ENCODE measurements at regions not wholly inside any gene's neighbourhood (a gene's known extent, or its start where the extent isn't known, plus 50 kb on each side); places are given as distances from the start of the nearest gene placed in this dataset.

DNA sequence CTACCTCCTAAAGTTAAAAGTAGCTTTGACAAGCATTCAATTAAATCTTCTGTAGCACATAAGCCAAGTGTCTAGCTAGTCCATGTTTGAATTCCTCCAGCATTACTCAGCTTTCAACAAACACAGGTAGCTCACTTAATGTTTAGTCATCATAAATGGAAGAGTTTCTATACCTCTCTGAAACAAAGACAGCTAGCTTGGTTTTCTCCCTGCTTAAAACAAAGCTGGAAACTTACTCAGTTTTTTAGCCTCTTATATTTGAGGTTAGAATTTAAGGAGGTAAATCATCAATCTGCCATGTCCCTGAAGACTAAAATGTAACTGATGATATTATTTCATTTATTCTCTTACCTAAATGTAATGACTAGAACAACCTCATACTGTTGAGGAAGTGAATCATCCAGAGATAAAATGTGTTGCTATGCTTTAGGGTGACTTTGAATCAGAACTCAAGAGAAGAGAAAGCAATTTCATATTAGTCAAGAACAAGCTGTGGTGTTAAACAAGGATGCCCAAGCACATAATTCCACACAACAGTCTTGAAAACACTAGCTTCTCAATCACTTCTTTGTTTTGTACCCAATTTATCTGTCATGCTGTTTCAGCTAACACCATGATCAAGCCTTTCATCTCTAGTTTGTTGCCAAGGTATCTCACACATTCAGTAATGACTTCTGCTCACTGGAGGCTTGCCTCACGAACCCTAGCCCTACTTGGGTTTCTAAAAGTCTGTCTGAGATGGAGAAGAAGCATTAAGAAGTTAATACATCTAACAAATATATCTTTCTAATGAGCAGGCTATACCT, 251.9 kb downstream of the EPM2A start:
- Histone ChIP-seq H3K4me3 (no peak overlapping the region), H3K27ac (no peak overlapping the region), H3K4me1 (no peaks in the 10 kb centered on the region)

DNA sequence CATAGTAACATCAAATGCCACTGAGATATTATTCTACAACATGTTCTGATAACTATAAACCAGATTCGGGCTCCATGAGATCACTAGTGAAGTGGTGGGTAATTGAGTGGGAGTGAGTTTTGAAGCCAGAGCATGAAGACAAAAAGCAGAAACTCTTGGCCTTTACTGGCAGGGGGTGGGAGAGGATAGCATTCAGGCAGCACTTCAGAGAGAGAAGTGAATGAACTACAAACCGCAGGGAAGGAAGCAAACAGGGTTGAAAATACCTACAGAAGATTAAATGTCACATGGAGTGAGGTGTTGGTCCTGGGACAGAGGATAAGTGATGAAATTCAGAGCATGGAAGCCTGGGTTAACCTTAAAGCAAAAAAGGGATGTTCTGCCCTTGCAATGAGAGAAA, 250.0 kb downstream of the EPM2A start:
- H3K27me3 ChIP-seq: no peaks in the 10 kb centered on the region
- H3K4me3 ChIP-seq: no peak overlapping the region
- H3K36me3 ChIP-seq: no peaks in the 10 kb centered on the region
- DNase-seq (ENCODE audit: low spot score in 2 of 2): no peak
- WGBS: 58% methylated on average over 2 of the region's 2 CpGs
- no peaks in the 10 kb centered on the region for H3K9me3 ChIP-seq
- no peaks in the 10 kb centered on the region for H3K4me1 ChIP-seq
- H3K27ac ChIP-seq: no peak overlapping the region
- TF ChIP-seq POLR2AphosphoS5 (IDR thresholded peaks at IDR 0.05): no peak
- no peak for TF ChIP-seq EP300 (IDR thresholded peaks at IDR 0.05)
- TF ChIP-seq, protein P1, sequence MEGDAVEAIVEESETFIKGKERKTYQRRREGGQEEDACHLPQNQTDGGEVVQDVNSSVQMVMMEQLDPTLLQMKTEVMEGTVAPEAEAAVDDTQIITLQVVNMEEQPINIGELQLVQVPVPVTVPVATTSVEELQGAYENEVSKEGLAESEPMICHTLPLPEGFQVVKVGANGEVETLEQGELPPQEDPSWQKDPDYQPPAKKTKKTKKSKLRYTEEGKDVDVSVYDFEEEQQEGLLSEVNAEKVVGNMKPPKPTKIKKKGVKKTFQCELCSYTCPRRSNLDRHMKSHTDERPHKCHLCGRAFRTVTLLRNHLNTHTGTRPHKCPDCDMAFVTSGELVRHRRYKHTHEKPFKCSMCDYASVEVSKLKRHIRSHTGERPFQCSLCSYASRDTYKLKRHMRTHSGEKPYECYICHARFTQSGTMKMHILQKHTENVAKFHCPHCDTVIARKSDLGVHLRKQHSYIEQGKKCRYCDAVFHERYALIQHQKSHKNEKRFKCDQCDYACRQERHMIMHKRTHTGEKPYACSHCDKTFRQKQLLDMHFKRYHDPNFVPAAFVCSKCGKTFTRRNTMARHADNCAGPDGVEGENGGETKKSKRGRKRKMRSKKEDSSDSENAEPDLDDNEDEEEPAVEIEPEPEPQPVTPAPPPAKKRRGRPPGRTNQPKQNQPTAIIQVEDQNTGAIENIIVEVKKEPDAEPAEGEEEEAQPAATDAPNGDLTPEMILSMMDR (IDR thresholded peaks at IDR 0.05): no peak
- no peak for TF ChIP-seq POLR2A (IDR thresholded peaks at IDR 0.05)

More for the DNA sequence above, 251.9 kb downstream of the EPM2A start:
- DNase-seq (ENCODE audit: low spot score in 2 of 2): no peak
- peaks cover 5% of the 10 kb centered on the region for H3K9me3 ChIP-seq
- no peaks in the 10 kb centered on the region for H3K27me3 ChIP-seq
- 54% methylated on average over 1 of the region's 1 CpG for WGBS
- TF ChIP-seq POLR2A (IDR thresholded peaks at IDR 0.05): no peak
- no peak for TF ChIP-seq POLR2AphosphoS5 (IDR thresholded peaks at IDR 0.05)
- TF ChIP-seq, protein P1 (IDR thresholded peaks at IDR 0.05): no peak
- TF ChIP-seq EP300 (IDR thresholded peaks at IDR 0.05): no peak
- no peaks in the 10 kb centered on the region for H3K36me3 ChIP-seq

GRCh38 chr6:145486306-145486705, 249.0 kb downstream of the EPM2A start:
- DNase-seq (ENCODE audit: low spot score in 2 of 2): no peak
- Histone ChIP-seq H3K27ac (no peak overlapping the region), H3K4me3 (no peak overlapping the region), H3K27me3 (no peaks in the 10 kb centered on the region), H3K4me1 (no peaks in the 10 kb centered on the region), H3K36me3 (no peaks in the 10 kb centered on the region), H3K9me3 (no peaks in the 10 kb centered on the region)
- 69% methylated on average over 3 of the region's 3 CpGs for WGBS
- TF ChIP-seq POLR2AphosphoS5 (IDR thresholded peaks at IDR 0.05): no peak
- no peak for TF ChIP-seq POLR2A (IDR thresholded peaks at IDR 0.05)
- TF ChIP-seq EP300 (IDR thresholded peaks at IDR 0.05): no peak
- TF ChIP-seq, protein P1 (IDR thresholded peaks at IDR 0.05): no peak

- Histone ChIP-seq H3K9me3 (peaks cover 7% of the 10 kb centered on the region), H3K4me3 (no peak overlapping the region), H3K4me1 (no peaks in the 10 kb centered on the region), H3K27me3 (no peaks in the 10 kb centered on the region), H3K36me3 (no peaks in the 10 kb centered on the region), H3K27ac (no peak overlapping the region)
- DNase-seq (ENCODE audit: low spot score in 2 of 2): no peak
- 86% methylated on average over 6 of the region's 6 CpGs for WGBS
- TF ChIP-seq, protein P1 (IDR thresholded peaks at IDR 0.05): no peak
- TF ChIP-seq POLR2AphosphoS5 (IDR thresholded peaks at IDR 0.05) (no peak), EP300 (IDR thresholded peaks at IDR 0.05) (no peak), POLR2A (IDR thresholded peaks at IDR 0.05) (no peak)
Observed at GRCh38 chr6:145489583-145489982, 245.7 kb downstream of the EPM2A start.

DNA sequence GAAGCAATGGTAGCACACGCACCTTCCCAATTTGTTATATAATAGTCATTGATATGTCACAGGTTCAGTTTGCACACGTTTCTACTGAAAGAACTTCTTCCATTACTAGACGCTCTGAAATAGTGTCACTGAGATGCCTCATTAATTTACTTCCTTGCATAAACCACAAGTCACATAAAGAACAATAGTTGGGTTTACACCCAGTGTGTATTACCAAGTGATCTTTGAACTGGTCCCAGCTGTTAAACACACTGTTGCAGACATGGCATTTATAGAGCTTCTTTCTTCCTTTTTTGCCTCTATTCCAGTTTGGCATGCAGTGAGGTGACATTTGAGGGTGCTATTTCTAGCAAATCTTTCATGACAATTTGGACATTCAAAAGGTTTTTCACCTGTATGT, 245.3 kb downstream of the EPM2A start:
- Histone ChIP-seq H3K4me1 (no peaks in the 10 kb centered on the region), H3K36me3 (no peaks in the 10 kb centered on the region), H3K4me3 (no peak overlapping the region), H3K27ac (no peak overlapping the region), H3K9me3 (peaks cover 8% of the 10 kb centered on the region), H3K27me3 (no peaks in the 10 kb centered on the region)
- WGBS: 79% methylated on average over 3 of the region's 3 CpGs
- no peak for TF ChIP-seq EP300 (IDR thresholded peaks at IDR 0.05)
- no peak for TF ChIP-seq POLR2A (IDR thresholded peaks at IDR 0.05)
- TF ChIP-seq, protein P1 (IDR thresholded peaks at IDR 0.05): no peak
- TF ChIP-seq POLR2AphosphoS5 (IDR thresholded peaks at IDR 0.05): no peak
- DNase-seq (ENCODE audit: low spot score in 2 of 2): no peak

Measured in suprapubic skin (tissue), 4 donors.